Lower lobe of right lung (tissue), 2 donors: ENCODE measurements at regions not wholly inside any gene's neighbourhood (a gene's known extent, or its start where the extent isn't known, plus 50 kb on each side); places are given as distances from the start of the nearest gene placed in this dataset.
A peak's percentile ranks its signal among the peaks of the same experiment; 100 is the strongest.

ENCODE experiments used
- ATAC-seq, 2 donors: fragments of 200-7000 bp; cut with Tn5 transposase; one replicate each; pipeline ENCODE4 v1.9.1; 2020 to 2022; ENCODE audit warnings: mild to moderate bottlenecking in 2 of 2, moderate library complexity in 2 of 2
- DNase-seq: peaks from one replicate; pipeline ENCODE4 v3.0.0-alpha.2; 2020
- H3K27ac ChIP-seq: fragments of 200-600 bp; one replicate; pipeline ENCODE4 v1.8.0; 2022
- H3K27me3 ChIP-seq: fragments of 200-600 bp; one replicate; pipeline ENCODE4 v1.8.0; 2022; ENCODE audit warnings: low read depth
- H3K36me3 ChIP-seq: fragments of 200-600 bp; one replicate; pipeline ENCODE4 v1.8.0; 2022; ENCODE audit warnings: mild to moderate bottlenecking
- H3K4me1 ChIP-seq: fragments of 200-600 bp; one replicate; pipeline ENCODE4 v1.8.0; 2022
- H3K4me3 ChIP-seq: fragments of 200-600 bp; one replicate; pipeline ENCODE4 v1.8.0; 2022; ENCODE audit warnings: mild to moderate bottlenecking
- H3K9me3 ChIP-seq: fragments of 200-600 bp; one replicate; pipeline ENCODE4 v1.8.0; 2022
- CTCF ChIP-seq: fragments of 200-600 bp; IDR thresholded peaks from one replicate; pipeline ENCODE4 v1.8.0; 2022; ENCODE audit warnings: antibody characterized with exemption, mild to moderate bottlenecking
- intact Hi-C: fragments of 100-400 bp; cut with DNase I; formaldehyde crosslinking; loops from one replicate; pipeline ENCODE4 v1.11.0; 2022
- donor health status: DM: no; HTN: yes; CAD: no; lungs with severe emphysema.

- H3K36me3 ChIP-seq = no peaks in the 10 kb centered on the region
- intact Hi-C loops = no loop called here
- H3K9me3 ChIP-seq = no peaks in the 10 kb centered on the region
- ATAC-seq = no peak
- TF ChIP-seq CTCF = no peak
- H3K27me3 ChIP-seq = no peaks in the 10 kb centered on the region
- H3K27ac ChIP-seq = no peak overlapping the region
- no peaks in the 10 kb centered on the region for H3K4me1 ChIP-seq
- H3K4me3 ChIP-seq = no peak overlapping the region
- no peak for DNase-seq
These were observed 102.7 kb upstream of the AHI1 start for GRCh38 chr6:135600086-135600702.

GRCh38 chr6:135600931-135601330, 103.4 kb upstream of the AHI1 start:
- Histone ChIP-seq H3K4me1 (no peaks in the 10 kb centered on the region), H3K4me3 (no peak overlapping the region), H3K36me3 (no peaks in the 10 kb centered on the region), H3K27me3 (no peaks in the 10 kb centered on the region), H3K27ac (no peak overlapping the region), H3K9me3 (no peaks in the 10 kb centered on the region)
- DNase-seq (no peak), ATAC-seq (no peak)
- no peak for TF ChIP-seq CTCF
- intact Hi-C loops = no loop called here

- ATAC-seq (no peak), DNase-seq (no peak)
- no peak overlapping the region for H3K4me3 ChIP-seq
- no peaks in the 10 kb centered on the region for H3K36me3 ChIP-seq
- intact Hi-C loops = no loop called here
- no peaks in the 10 kb centered on the region for H3K27me3 ChIP-seq
- no peak overlapping the region for H3K27ac ChIP-seq
- TF ChIP-seq CTCF = no peak
- H3K4me1 ChIP-seq = no peaks in the 10 kb centered on the region
- H3K9me3 ChIP-seq = no peaks in the 10 kb centered on the region
These were observed 104.3 kb upstream of the AHI1 start for GRCh38 chr6:135601857-135602256.

GRCh38 chr6:135603249-135603648, 105.7 kb upstream of the AHI1 start:
- ATAC-seq = peak in 1 of 2 donors; percentile 51
- Histone ChIP-seq H3K4me3 (no peak overlapping the region), H3K27me3 (no peaks in the 10 kb centered on the region), H3K27ac (no peak overlapping the region), H3K36me3 (no peaks in the 10 kb centered on the region), H3K4me1 (no peaks in the 10 kb centered on the region), H3K9me3 (no peaks in the 10 kb centered on the region)
- no peak for DNase-seq
- TF ChIP-seq CTCF = no peak
- intact Hi-C loops = no loop called here

GRCh38 chr6:135604035-135604860, 106.7 kb upstream of the AHI1 start:
- no peak for DNase-seq

More at GRCh38 chr6:135604035-135604860, 106.7 kb upstream of the AHI1 start:
- intact Hi-C loops = no loop called here
- H3K4me1 ChIP-seq = no peaks in the 10 kb centered on the region
- no peaks in the 10 kb centered on the region for H3K36me3 ChIP-seq
- no peak for TF ChIP-seq CTCF
- H3K27me3 ChIP-seq = no peaks in the 10 kb centered on the region
- no peak overlapping the region for H3K27ac ChIP-seq
- no peak overlapping the region for H3K4me3 ChIP-seq
- no peaks in the 10 kb centered on the region for H3K9me3 ChIP-seq
- no peak for ATAC-seq
